DMS53 treated with DMSO at 0.1 percent for 48 hours (cell line): ENCODE measurements at regions not wholly inside any gene's neighbourhood (a gene's known extent, or its start where the extent isn't known, plus 50 kb on each side); places are given as distances from the start of the nearest gene placed in this dataset.
"Not testable (repeated sequence)": the region's sequence is repeated elsewhere in the genome, so short reads cannot be mapped to it uniquely, and the experiment has no call there.

Experiments
- DNase-seq: peaks from one replicate; lab custom pipeline; 2025; ENCODE audit not compliant: unreplicated experiment; lab: John Stamatoyannopoulos, UW

DNA sequence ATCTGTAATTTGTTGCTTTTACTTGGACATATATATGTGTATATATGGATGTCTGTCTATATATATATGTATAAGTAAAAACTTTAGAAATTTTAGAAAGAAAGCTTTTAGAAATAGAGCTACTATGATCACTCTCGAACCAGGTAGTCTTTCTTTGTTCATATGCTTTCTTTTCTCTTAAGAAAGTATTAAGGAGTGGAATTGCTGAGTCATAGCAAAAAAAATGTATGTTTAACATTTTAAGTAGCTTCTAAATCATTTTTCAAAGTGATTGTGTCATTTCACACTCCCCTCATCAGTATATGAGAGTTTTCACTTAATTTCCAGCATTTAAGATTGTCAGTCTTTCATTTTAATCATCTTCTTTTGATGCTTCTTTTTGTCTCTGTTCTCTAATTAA, 447.9 kb upstream of the TECRL start:
- DNase-seq = no peak

DNA sequence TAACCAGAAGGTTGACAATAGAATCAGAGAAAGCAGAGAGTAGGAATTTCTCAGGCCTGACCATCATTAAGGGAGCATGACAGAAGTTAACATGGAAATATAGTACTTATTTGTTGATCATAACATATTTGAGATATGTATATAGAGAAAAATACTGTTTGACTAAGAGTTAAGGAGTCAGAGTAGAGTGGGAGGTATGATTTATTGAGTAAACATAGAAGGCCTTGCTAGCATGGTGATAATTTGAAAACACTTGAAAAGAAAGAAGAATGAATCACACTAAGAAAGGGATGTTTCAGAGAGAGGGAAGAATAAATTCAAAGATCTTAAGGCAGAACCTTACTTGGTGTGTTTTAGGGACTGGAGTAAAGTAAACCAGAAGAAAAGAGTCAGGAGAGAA, 437.2 kb upstream of the TECRL start:
- DNase-seq = no peak

DNA sequence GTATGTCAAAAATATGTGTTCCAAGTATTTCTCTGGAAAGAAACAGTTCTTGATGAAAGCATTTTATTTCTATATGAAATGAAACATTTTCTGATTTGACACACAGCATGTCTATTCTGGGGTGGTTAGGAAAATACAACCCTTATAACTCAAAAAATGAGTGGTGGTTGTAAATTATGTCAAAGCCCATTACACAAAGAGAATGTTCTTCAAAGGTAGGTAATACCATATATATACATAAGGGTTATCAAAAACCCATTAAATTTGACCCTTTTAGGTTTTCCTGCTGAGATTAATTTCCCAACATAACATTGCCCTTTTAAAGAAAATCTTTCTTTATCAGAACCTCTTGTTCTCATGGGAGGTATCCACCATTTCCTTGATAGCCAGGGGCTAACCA, 420.5 kb upstream of the TECRL start:
- no peak for DNase-seq

DNA sequence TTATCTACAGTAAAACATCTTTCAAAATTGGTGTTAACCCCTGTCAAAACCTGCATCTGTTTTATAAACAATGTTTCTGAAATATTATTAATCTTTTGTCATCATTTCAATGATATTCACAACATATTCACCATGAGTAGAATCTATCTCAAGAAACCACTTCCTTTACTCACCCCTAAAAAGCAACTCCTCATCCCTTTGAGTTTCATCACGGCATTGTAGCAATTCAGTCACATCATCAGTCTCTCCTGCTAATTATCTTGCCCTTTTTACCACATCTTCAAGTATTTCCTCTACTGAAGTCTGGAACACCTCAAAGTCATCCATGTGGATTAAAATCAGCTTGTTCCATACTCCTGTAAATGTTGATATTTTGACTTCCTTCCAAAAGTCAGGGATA, 415.3 kb upstream of the TECRL start:
- DNase-seq = no peak

DNA sequence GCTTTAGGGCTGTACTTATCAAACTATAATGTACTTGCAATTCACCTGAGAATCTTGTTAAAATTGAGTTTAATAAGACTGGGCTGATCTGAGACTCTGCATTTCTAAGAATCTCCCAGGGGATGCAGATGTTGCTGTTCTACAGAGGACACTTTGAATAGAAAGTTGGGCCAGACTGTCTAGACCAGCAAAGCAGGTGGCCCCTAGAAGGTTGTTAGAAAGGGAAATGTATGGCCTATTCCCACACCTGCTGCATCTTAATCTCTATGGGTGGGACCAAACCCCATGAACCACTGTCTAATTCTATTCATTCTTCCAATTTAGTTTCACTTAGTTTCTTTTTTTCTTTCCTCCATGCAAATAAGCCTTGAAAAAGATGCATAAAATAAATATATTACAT, 413.2 kb upstream of the TECRL start:
- DNase-seq = no peak

DNA sequence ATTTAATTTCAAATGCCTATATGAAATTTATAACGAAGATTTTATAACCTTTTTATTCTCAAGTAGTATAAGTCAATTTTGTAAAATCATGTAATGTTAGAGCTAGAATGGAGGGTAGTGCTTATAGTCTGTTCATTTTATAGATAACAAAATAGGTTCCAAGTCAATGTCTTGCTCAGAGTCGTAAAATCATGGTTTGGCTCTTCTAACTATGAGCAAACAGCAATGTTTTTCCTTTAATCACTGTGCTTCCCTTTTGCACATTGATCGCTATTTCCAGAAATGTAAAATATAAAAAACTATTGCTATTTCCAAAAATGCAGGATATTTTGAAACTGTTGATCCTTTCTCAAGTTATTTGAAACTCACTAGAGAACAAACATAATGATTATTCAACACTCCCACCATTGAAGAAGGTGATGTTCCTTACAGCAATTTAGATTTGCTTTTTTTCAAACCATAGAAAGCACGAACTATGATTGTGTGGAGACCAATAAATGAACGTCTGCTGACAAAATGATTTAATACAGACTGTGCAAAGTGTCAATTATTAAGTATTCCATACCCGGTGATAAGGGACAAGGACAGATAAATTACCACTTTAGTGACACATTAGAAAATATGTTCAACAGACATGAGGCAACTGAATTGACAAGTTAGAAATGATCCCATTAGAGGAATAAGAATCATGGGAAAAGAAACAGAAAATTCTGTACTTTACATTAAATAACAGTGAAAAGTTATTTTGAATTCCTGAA, 412.1 kb upstream of the TECRL start:
- DNase-seq = no peak

DNA sequence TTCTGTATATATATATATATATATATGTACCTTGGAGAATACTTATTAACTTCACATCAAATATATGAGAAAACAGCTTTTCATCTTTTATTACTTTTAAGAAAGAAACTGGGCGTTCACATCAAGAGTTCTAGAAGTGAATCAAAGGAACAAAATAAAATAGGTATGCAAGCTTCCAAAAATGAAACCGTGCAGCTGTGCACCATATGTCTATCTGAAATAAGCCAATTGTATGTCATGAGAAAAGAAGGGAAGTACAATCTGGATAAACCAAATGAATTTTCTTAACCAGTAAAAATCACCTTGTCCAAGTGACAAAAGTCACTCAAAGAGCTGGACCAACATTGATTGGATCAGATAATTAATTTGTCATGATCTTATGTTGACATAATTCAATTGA, 405.4 kb upstream of the TECRL start:
- no peak for DNase-seq

DNA sequence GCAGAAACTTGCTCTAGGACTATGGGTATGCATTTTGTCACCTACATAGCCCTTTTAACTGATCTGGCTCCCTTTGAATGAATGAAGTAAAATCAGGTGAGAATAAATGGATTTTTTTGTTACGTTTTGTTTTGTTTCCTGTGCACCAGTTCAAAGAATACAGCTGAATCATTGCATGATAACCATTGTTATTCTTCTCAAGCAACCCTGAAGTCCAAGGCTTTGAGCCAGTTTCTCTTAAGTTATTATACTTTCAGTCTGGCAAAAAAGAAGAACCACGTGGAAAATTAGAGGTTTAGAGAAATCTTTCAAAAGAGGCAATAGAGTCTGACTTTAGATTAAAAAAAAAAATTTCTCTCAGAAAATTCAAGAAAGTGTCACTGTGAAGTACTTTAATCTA, 398.6 kb upstream of the TECRL start:
- DNase-seq = no peak

DNA sequence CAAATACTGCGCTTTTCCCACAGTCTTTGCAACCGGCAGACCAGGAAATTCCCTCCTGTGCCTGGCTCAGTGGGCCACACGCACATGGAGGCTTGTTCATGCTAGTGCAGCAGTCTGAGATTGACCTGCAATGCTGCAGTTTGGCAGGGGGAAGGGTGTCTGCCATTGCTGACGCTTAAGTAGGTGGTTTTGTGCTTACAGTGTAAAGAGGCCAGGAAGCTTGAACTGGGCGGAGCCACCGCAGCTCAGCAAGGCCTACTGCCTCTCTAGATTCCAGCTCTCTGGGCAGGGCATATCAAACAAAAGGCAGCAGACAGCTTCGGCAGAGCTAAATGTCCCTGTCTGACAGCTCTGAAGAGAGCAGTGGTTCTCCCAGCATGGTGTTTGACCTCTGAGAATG, 390.5 kb upstream of the TECRL start:
- no peak for DNase-seq

DNA sequence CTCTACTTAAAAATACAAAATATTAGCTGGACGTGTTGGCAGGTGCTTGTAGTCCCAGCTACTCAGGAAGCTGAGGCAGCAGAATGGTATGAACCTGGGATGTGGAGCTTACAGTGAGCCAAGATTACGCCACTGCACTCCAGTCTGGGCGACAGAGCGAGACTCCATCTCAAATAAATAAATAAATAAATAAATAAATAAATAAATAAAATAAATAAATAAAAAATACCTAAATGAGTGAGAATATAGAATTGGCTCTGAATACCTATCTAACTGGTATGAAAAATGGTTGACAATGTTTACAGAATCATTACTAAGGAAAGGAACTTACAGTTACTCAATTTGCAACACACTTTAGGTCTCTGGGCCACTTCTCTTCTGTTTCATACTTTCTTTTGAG, 389.6 kb upstream of the TECRL start:
- DNase-seq = not testable (repeated sequence)

DNA sequence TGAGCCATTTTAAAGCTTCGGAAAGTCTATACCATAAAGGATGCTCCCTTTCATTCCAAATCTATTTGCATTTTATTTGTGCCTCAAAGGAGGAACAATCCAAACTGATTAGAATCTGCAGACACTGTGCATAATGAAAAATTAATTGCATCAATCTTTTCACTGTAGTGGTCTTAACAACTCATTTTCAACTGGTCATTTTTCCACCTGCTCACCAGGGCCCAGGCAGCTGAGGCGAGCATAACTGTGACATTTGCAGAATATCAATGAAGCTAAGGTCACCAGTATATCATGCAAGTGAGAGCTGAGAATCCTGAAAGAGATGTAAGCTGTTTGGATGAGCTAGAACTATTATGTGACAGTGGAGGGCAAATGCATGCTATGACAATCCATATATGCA, 387.3 kb upstream of the TECRL start:
- DNase-seq = no peak

DNA sequence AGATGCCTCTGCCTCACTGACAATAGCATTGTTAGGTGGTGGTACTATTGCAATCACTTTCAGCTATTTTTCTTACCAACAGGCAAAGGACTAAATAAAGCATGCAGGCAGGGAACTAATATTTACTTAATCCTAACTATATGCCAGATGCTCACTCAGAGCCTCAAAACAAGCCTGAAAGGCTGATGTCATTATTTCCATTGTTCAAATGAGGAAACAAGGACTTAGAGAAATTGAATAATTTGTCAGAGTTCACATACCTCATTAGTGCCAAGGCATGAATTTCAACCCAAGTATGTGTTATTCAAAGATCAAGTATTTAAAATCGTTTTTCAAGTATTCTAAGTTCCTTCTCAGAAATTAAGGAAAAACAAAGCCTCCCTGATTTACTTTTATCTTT, 374.9 kb upstream of the TECRL start:
- peak; percentile 69 for DNase-seq

DNA sequence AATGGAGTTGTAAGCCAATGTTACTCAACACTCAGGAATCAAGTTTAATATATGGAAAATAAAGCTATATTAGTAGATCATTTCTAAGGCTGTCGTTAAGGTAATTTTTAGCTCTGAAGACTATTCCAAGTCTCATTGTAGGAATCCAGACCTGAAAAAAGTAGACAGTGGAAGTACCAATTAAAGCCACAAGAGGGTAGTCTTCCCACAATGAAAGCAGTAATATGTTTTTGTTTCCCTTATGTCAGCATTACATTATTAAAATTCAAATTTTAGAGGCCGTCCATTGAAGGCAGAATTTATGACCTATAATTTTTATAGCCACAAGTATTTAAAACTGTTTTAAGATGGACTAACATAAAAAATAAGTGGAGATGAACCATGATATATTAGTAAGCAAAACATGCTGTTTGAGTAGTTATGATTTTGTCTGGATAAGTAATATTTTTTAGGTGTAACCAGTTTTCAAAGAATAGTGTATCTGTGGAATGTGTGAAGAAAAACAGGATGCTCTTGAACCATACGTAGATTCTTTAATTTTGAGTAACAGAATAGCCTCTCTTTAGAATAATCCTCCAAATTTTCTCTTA, 372.6 kb upstream of the TECRL start:
- DNase-seq = peak; percentile 27

DNA sequence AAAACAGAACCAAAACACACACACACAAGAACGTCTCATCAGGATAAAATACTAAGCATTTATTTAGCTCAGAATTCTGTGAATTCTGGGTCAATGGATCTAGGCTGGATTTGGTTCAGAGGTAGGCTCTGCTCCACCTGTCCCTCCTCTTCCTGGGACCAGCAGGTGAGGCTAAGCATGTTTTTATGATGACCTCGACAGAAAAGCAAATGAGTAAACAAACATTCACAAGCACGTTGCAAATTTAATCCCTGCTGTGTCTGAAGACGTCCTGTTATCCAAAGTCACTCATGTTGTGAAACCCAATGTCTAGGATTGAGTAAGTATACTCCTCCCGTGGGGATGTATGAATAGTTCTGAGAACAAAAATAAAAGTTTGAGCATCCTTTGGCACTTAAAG, 371.4 kb upstream of the TECRL start:
- peak; percentile 31 for DNase-seq

DNA sequence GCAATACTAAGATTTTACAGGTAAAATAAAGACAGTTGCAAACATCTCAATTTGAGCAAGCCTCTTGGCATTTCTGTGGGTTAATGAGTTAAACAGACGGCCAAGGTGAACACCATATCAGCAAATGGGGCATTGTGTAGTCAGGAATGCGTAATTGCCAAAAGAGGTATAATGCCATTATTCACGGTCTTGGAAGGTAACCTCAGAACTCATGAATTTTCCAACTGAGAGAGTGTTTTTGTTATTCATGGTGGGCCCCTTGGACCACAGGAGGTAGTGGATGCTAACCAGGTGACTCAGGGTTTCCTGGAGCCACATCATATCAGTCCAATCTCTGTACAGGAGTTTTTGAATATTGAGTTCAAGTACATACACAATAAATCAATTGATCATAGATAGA, 368.0 kb upstream of the TECRL start:
- no peak for DNase-seq

DNA sequence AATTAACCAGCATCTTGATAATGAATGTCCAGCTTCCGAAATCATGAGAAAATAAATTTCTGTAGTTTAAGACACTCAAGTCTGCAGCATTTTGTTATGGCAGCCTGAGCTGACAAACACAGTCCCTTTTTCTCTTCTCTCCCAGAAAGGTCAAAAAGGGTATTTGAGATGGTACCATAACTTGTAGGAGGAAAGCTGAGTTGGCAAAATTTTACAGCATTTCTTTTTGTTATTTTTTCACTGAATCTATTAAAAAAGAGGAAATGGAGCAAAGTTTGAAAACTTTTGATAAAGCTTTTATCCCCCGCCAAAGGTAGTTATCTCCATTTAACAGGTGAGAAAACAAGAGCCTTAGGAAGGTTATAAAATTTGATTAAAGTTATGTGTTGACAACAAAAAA, 367.6 kb upstream of the TECRL start:
- DNase-seq = no peak

DNA sequence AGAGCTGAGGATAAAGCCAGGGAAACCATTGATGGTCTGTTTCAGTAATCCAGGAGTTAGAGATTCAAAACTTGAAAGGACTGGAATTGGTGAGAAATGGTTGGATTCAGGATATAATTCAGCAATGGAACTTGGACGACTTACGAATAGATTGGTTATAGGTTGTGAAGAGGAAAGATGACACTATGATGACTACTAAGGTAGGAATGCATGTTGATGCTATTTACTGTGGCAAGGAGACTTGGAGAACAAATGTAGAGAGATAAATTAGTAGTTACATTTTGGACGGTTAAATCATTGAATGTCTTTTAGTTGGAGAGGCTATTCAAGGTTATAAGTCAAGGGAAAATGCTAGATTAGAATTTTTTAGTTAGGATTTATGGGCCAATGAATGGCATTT, 365.4 kb upstream of the TECRL start:
- DNase-seq = no peak

DNA sequence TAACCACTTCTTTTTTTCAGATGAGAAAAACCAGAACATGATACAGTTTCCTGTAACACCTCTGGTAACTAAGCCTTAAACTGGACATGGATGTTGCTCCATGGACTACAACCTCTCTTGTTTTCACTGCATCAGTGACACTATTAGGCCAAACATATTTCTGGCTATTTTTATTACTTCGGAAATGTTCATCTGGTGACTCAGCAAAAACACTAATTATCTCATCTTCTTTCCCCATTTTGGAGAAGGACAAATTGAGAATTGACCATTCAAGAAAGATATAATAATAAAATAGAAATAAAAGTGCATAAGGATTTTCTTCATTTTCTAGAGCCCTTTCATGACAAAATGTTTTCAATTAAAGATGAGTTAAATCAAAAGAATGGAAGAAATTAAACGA, 361.9 kb upstream of the TECRL start:
- DNase-seq = no peak

DNA sequence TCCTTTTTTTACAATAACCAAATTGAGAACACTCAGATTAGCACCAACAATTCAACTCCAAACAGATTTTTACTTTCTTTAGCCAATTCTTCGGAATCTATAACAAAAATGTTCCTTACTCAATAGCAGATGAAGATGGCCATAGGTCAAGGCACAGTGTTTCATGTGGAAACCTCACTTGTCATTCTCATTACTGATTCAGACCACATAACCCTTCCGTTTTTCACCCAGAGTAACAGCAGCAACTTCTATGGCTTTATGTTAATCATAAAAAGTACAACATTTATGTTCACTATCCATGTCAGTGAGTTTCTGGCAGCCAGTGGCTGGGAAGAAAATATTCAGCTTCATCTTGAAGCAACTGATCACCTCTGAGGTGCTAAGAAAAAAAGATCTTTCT, 358.3 kb upstream of the TECRL start:
- DNase-seq = no peak

DNA sequence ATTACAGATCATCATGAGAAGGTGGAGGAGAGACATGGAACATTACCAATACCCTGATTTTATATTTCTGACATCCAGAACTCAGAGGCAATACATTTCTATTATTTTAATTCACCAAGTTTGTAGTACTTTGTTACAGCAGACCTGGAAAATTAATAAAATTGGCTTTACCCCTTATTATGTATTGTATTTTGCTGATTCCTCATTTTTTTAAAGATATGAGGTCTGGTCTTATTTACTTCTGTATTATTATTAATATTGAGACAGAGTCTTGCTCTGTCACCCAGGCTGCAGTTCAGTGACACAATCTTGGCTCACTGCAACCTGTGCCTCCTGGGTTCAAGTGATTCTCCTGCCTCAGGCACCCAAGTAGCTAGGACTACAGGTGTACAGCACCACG, 357.3 kb upstream of the TECRL start:
- DNase-seq = no peak

DNA sequence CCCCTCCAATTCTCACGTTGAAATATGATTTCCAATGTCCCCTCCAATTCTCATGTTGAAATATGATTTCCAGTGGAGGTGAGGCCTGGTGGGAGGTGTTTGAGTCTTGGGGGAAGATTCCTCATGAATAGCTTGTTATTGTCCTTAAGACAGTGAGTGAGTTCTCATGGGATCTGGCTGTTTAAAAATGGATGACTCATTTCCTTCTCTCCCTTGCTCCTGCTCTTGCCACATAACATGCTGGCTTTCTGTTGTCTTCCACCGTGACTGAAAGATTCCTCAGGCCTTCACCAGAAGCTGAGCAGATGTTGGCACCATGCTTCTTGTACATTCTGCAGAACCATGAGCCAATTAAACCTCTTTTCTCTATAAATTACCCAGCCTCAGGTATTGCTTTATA, 346.8 kb upstream of the TECRL start:
- DNase-seq = peak; percentile 4

DNA sequence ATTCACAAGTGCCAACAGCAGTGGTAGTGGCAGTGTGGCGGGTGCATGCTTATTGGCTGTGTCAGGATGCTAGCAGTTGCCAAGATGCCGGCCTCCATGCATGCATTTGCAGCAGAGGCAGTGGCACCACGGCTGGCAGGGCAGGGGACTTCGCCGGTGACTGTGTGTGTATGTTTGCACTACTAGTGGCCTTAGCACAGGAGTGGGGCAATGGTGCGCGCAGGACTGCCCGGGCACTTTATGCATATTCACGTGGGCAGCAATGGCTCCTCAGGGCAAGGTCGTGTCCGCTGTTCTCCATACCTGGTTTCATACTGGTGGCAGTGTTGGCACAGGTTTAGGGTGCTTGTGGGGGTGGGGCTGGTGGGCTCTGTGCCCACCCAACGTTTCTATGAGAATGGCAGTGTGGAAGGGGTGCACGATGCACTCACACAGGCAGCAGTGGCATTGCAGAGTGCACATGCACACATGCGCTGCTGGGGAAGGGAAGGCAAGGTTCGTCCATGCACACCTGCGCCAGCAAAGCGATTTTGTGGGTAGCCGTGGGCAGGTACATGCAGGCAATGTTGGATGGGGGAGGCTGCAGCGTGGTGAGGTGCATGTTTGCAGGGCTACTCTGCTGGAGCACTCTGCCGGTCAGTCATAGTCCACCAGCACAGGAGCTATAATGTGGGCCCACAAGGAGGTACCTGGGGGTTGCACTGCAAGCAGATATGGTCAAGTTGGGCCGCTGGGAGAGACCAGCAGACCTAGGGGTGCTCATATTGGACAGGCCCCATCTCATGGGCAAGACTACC, 338.9 kb upstream of the TECRL start:
- DNase-seq = no peak
